HCEC 1CT (cell line): ENCODE measurements at regions not wholly inside any gene's neighbourhood (a gene's known extent, or its start where the extent isn't known, plus 50 kb on each side); places are given as distances from the start of the nearest gene placed in this dataset.
"Not testable (repeated sequence)": the region's sequence is repeated elsewhere in the genome, so short reads cannot be mapped to it uniquely, and the experiment has no call there.

Experiments used
- DNase-seq: peaks from one replicate; pipeline ENCODE4 v3.0.0-alpha.2; 2017

DNA sequence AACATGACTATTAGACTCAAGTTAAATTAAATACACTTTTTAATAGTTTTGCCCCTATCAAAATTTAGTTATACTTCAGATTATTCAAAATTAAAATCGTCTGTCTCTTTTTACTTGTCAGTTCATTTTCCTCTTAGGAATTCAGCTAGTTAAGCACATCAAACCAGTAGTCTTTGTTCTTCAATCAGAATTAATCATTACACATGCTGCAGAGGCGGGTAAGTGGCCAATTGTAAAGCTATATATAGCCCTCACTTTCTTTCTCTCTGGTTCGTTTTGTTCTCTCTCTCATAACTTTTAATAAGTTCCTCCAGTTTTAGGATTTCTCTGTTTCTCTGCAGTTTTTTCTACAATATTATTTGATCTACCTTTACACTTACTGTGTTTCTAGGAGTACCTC, 359.1 kb upstream of the PABPC4L start:
- DNase-seq, result no peak

DNA sequence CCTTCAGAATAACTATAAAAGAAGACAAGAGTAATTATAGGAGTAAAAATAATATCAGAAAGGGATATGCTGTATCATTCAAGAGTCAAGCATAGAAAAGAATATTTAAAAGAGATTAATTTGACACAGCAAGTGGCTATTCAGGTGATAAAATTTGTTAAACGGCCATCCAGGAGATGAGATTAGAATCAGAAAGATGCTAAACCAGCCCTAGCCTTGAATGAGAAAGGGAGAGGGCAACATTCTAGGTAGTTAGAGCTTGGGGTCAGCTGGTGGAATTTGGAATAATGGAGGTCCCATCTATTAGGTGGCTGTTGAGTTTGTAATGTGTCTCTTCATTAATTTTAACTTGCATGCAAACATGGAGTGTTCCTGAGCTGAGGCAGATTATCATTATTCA, 350.5 kb upstream of the PABPC4L start:
- DNase-seq, result no peak

DNA sequence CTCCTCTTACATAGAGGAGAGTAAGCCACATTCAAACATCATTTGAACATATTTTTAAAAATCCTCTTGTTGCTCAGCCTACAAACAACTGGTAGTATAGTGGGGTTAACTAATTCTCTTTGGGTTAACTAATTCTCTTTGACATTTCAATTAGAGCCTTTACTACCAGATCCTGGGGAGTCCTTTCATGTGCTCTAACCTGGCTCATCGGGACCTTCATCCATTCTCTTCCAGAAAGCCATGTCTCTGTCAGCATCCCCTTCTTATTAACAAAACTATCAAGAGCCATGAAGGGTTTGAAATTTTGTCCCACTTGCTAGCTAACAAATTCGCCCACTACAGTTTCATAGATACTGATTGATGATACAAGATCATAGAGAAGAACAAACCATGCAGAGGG, 349.8 kb upstream of the PABPC4L start:
- DNase-seq, result no peak

DNA sequence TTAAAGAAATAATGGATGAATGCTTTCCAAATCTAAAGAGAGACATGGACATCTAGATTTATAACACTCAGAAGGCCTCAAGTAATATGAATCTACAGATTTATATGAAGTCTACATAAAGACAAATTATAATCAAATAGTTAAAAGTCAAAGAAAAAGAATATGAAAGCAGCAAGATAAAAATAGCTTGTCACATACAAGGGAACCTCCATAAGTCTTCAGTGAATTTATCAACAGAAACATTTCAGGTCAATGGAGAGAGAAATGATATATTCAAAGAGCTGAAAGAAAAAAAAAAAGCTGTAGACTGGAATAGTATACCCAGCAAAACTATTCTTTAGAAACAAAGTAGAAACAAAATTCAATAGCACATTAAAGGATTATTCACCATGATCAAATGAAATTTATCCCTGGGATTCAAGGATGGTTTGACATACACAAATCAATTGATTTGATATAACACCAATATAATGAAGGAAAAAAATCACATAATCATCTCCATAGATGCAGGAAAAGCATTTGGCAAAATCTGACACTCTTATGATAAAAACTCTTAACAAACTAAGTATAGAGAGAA, 346.6 kb upstream of the PABPC4L start:
- no peak for DNase-seq

DNA sequence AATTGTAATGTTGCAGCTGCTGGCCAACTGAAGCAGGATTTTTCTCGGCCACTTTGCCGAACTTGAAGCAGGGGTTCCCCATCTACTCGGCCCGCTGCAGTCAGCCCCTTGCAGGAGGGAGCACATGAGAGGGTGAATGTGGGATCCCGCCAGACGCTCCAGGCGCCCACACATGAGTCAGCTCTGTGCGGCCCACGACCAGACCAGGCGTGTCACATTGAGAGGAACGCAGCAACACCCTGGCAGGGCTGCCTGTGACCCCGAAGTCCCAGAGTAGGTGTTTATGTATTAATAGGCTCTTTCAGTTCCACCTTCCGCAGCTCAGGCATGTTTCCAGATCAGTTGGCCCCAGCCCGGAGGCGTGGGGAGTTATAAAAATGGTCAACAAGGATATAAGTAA, 344.7 kb upstream of the PABPC4L start:
- DNase-seq, result no peak

DNA sequence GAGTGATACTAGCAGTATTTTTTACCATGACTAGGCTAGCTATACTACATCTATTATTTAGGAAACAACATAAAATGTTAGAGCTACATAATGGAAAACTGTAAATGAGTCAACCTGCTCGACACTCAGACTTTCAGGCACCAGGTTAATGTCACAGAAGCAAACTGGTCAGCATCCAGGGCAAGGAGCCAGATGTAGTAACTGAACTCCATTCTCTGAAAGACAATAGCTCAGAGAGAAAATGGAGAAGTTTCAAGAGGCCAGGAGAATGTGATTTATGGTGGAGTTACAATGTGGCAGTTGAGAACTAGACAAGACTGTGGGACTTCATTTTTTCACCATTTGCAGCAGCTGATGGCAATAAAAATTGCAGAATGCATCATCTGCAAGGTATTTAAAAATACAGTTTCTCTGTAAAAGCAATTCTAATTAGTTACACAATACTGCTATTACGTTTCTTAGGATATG, 342.7 kb upstream of the PABPC4L start:
- DNase-seq, result no peak

DNA sequence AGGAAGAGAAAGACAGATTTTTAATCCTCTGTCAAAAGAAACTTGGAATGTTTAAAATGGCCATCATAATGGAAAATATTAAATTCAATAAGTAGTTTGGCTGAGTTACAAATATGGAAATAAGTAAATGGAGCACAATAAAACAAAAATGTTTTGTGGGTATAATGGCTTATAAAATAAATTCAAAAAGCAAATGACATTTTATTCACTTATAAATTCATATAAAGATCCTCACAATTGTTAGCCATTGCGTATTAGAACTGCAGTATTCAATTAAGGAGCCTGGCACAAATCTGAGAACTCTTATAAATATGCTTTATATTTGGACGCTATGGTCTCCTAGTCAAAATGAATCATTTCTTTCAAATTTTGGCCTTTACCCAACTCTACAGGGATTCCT, 339.0 kb upstream of the PABPC4L start:
- DNase-seq, result no peak

DNA sequence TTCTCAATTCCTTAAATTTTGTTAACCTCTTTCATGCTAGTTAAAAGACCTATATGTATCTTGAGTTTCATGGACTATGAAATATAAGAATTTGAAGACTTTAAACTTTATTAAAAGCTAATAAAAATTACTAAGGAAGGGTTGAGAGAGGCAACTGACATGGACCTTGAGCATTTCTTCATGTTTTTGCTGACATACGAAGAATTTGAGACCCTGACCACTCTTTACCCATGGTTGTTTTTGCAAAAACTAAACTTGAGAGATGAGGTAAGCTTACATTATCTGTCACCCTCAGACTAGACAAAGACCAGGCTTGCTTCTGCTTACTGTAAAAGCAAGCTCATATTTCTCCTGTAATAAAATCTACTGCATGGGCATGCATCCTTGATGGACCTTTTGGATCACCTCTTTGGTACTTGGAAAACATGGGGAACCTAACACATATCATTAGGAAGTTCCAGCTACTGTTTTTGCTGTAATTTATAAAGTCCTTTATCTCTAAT, 338.2 kb upstream of the PABPC4L start:
- no peak for DNase-seq

DNA sequence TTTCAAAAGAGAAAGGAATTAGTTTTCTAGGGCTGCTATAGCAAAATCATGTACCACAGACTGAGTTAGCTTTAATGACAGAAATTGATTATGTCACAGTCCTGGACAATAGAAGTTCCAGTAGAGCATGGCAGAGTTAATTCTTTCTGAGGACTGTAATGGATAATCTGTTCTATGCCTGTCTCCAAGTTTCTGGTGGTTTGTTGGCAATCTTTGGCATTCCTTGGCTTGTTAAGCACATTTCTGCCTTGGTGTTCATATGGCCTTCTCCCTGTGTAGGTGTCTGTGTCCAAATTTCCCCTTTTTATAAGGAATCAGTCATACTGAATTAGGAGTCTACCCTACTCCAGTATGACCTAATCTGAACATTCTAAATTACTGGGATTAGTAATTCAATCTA, 336.1 kb upstream of the PABPC4L start:
- DNase-seq, result no peak

DNA sequence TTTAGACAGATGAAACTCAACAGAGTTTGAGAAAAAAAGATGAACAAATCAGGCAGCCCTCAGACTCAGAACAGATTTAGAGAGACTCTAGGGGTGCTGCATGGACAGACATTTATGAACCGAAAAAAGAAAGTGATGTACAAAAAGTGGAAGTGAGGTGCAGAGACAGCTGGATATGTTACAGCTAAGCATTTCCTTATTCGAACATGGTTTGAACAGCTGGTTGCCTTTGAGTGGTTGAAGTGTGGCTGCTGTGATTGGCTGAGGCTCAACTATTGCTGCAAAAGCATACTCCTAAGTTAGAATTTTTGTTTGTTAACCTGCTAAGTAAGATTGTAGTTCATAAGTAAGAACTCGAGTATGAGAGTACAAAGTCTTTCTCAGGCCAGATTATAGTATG, 331.5 kb upstream of the PABPC4L start:
- DNase-seq, result no peak

DNA sequence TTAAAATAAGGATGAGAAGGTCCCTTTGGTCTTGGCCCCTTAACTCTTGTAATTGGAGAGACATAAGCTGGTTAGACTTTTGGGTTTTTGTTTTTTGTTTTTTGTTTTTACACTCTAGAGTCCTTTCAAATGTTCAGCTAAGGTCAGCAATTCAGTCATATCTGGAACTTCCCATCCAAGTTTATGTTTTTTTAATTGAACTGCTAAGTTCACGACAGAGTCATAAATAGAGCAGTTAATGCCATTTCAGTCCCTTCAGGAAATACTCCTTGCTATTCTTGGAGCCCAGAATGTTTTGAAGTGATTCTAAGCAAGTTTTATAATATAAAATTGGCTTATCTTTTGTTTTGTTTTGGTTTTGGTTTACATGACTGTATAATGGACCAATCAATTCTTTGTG, 329.4 kb upstream of the PABPC4L start:
- DNase-seq, result no peak

DNA sequence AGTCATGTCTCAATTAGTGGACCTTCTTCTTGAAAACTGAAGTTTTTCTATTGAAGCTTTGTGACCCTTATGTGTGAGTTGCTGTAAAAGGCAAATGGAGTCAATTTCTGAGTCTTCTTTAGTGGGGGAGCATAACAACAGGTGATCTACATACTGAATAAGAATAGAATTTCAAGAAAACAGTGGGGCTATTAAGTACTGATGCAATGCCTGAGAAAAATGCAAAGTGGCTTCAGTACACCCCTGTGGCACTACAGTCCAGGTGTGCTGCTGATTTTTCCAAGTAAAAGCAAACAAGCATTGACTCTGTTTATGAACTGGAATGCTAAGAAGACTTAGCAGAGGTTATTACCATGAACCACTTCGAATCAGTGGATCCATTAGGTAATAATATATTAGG, 328.0 kb upstream of the PABPC4L start:
- no peak for DNase-seq

DNA sequence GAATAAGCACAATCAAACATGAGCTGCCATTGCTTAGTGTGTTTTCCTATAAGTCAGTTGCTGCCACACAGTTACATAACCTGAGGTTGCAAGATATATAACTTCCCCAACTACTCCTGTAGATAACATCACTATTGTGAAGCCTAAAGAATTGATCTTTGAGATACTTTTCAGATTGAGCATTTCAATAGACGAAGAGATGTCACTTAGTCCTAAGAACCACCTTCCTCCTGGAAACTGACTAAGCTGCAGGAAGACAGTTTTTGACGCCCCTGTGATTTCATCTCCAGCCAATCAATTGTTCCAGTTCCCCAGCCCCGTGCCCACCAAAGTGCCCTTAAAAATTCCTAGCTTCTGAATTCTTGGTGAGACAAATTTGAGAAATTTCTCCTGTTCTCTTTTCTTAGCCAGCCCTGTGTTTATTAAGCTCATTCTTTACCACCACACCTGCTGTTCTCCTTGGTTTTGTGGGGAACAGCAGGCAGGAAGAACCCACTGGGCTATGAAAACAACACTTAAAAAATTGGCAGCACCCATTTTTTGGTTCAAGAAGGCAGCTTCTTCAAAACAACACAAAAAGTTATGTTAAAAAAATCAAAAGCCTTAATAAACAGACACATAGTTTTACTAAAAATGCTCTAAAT, 317.1 kb upstream of the PABPC4L start:
- DNase-seq, result no peak

DNA sequence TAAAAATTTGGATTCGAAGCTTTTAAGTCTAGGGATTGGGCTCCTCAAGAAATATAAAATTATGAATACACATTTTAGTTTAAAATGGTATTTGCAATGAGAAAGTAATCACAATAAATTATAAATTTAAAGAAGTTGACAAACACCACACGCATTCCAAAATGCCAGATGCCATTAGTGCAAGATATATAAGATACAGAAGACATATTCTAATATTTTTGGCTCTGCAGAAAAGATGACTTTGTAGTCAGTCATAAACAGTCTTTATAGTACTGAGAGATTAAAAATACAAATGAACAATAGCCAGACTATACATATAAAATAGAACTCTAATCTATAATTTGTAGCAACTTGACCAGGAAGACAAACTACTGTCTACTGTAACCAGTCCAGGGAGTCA, 309.0 kb upstream of the PABPC4L start:
- no peak for DNase-seq

DNA sequence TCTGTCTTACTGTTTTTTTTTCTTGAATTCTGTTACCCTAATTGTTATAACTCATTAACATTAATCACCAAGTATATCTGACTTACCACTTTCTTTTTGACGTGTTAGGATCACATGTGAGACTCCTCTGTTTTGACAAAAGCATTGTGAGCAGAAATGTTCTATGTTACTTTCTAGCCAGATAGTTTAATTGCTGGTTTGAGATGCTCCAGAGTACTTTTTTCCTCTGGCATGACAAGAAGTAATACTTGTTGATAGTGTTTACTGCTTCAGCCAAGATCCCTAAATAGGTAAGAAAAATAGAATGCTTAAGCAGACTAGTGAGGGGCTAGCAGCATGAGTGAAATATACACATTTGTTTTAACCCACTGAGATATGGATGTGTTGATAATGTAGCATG, 303.9 kb upstream of the PABPC4L start:
- DNase-seq, result no peak

DNA sequence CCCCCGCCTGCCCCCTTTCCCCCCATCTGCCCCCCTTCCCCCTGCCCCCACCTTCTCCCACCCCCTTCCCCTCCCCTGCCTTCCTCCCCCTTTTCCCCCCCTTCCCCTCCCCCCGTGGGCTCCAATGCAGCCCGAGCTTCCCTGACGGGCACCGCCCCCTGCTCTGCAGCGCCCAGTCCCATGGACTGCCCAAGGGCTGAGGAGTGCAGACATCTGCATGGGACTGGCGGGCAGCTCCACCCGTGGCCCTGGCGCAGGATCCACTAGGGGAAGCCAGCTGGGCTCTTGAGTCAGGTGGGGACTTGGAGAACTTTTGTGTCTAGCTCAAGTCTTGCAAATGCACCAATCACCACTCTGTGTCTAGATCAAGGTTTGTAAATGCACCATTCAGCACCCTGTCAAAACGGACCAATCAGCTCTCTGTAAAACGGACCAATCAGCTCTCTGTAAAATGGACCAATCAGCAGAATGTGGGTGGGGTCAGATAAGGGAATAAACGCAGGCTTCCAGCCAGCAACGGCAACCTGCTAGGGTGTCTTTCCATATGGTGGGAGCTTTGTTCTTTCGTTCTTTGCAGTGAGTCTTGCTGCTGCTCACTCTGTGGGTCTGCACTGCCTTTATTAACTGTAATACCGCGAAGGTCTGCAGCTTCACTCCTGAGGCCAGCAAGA, 300.5 kb upstream of the PABPC4L start:
- no peak for DNase-seq

DNA sequence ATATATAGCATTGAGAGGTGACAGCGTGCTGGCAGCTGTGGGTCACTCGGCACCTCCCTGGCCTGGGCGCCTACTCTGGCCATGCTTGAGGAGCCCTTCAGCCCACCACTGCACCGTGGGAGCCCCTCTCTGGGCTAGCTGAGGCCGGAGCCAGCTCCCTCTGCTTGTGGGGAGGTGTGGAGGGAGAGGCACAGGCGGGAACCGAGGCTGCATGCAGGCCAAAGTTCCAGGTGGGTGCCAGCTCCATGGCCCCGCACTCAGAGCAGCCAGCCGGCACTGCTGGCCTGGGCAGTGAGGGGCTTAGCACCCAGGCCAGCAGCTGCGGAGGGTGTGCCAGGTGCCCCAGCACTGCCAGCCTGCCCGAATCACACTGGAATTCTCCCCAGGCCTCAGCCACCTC, 299.9 kb upstream of the PABPC4L start:
- DNase-seq, result not testable (repeated sequence)

DNA sequence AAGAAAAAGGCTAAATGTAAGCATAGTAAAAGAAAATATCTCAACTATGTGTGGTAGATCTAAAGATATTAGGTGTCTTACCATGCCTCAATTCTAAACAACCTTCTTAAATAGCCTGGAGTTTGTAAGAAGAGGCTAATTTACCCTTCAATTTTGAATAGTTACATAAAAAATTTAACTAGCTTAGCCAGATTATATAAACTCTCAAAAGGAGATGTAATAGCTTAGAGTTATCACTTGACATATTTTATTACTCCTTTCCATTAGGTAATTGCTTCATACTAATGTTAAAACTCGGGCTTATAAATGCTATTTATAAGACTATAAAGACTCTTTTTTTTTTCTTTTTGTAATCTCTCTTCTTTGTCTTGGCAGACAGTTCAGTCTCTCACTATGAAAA, 297.5 kb upstream of the PABPC4L start:
- DNase-seq, result no peak

DNA sequence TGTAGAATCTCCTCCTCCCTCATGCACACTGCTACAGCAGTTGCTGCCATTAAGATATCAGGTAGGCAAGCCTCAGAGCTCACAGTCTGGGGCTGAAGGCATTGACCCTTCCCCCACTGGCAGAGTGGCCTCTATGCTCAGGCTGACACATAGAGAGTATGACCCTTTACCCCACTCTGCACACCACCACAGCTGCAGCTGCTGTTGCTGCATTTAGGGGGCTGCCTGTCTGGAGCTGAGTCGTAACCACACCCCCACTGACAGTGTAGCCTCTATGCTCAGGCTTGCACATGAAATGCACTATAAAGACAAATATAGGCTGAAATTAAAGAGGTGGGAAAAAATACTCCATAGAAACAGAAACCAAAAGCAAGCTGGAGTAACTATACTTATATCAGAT, 289.3 kb upstream of the PABPC4L start:
- no peak for DNase-seq

DNA sequence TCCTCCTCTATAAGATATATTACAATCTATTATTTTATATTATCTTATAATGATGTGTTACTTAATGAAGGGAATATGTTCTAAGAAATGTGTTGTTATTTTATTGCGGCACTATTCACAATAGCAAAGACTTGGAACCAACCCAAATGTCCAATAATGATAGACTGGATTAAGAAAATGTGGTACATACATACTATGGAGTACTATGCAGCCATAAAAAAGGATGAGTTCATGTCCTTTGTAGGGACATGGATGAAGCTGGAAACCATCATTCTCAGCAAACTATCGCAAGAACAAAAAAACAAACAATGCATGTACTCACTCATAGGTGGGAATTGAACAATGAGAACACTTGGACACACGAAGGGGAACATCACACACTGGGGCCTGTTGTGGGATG, 281.9 kb upstream of the PABPC4L start:
- not testable (repeated sequence) for DNase-seq

DNA sequence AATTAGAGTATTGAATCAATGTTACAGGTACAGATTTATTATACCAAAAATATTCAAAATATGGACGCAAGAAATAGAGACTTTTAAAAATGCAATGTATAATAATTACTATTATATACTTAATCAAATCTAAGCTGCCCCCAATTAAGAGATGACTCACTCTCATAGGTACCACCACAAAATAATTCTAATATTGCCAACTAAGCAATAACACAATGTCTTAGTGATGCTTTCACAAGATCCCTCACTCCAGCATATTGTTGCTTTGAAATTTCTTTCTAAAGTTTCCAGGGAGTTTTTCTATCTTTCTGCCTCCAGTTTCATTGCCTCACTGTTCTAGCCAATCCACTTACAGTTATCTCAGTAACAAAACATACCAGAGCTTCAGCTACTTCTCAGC, 270.0 kb upstream of the PABPC4L start:
- DNase-seq, result no peak

DNA sequence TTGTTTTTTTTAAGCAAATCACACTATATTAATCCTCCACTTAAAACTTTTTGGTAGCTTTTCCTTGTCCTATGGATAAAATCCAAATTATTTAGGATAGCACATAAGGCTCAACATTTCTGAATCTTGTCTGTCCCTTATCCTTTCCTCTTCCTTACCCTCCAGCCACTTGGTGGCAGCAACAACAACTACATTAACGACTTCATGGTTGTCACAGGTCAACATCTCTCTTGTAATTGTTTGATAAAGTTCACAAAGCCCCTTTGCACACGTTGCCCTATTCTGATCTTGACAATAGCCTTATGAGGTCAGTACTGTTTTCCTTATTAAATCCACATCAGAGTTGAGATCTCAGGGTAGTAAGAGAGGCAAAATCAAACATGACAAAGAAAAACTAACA, 269.0 kb upstream of the PABPC4L start:
- no peak for DNase-seq

DNA sequence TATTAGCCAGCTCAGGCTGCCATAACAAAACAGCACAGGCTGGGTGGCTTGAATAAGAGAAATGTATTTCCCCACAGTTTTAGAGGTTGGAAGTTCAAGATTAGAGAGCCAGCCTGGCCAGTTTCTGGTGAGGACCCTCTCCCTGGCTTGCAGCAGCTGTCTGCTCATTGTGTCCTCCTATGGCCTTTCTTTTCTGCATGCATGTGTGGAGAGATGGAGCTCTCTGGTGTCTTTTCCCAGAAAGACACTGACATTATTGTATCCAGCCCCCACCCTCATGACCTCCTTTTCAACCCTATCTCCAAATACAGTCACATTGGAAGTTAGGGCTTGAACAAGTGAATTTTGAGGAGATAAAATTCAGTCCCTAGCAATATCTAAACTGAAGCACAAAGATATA, 263.8 kb upstream of the PABPC4L start:
- no peak for DNase-seq

DNA sequence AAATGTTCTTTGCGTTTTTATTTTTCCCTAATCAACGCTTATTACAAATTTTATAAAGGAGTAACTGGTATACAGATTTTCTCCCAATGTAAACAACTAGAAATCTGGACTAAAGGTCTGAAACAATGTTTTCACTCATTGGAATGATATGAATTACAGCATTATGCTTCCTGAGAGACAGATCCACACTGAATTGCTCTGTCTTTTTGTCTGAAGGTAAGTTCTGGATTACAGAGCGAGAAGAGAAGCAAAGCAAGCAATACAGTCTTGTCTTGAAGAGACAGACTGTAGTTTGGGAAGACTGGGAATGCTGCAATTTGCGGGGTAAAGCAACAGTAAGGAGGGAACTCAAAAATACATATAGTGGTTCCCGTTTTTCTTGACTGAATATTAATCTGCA, 262.2 kb upstream of the PABPC4L start:
- no peak for DNase-seq

DNA sequence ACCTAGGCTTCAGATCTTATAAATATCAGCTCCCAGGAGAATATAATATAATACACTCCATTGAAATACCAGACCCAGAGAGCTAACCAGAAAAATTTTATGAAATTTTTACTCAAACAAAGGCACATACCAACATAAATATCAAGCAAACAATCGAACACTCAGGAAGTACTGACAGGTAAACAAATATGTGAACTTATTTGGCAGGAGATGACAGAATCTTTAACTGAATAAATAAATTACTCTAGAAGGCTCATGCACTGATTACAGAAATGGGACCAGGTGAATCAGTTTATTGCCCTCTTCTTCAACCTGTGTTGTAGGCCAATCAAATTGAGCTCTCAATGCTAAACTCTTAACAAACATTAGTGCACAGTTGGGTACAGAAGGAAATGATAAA, 225.2 kb upstream of the PABPC4L start:
- DNase-seq, result no peak
